HG03135 (cell line): ENCODE measurements at regions not wholly inside any gene's neighbourhood (a gene's known extent, or its start where the extent isn't known, plus 50 kb on each side); places are given as distances from the start of the nearest gene placed in this dataset.

ENCODE experiments used
- ATAC-seq: cut with Tn5 transposase; IDR thresholded peaks from one replicate; pipeline ENCODE4 v1.9.1; 2021; ENCODE audit warnings: mild to moderate bottlenecking, moderate library complexity; ENCODE audit not compliant: unreplicated experiment

GRCh38 chr5:4837489-4838058, 302.6 kb upstream of the ADAMTS16 start:
- ATAC-seq: no peak

DNA sequence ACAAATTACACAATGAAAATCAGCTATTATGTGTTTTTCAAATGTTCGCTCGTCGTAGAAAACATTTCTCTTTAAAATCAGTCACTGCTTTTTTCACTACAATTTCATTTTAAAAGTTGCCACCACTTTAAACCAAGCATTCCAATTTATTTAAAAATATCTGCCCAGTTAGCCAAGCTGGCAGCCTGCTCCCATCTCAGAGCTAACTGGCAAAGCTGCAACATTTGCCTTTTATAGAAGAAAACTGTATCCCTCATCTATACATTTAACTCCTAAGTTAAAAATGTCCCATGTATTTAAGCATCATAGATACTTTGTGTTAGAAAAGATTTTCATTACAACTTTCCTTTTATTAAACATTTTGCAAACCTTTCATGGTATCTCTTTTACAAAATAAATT, 294.9 kb upstream of the ADAMTS16 start:
- no peak for ATAC-seq

DNA sequence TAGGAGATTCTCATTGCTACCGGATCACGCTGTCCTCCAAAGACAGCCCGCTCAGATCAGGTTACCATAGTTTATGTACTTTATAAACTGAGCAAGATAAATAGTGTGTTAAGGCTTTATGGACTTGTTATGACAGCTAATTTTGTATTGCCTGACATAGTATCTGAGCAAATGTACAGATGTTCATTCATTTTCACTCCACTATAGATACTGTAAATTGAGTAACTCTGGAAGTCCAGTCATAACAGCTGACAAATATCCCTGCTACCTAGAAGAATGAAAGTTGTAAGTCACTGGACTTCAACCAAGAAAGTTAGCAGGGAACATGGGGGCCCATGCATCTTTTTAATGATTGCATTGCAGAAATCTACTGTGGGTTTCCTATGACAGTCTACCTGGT, 292.4 kb upstream of the ADAMTS16 start:
- ATAC-seq: no peak

GRCh38 chr5:4855036-4855435, 285.1 kb upstream of the ADAMTS16 start:
- ATAC-seq: no peak

DNA sequence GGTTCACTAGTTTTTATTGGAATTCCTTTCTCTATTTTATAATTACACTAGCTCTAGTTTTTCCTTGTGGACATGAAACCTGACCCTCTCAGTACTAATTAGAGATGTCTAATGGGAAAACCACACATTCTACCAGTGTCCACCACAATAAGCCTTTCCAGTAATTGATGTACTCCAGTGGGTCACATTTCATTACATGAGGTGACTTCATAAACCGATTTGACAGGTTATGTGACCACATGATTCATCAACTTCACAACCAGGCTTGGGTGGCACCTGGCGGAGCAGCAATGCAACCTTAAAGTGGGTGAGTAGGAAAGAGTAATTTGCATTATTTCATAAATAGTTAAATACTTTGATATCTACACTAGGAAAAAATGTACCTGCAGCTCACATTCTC, 284.2 kb upstream of the ADAMTS16 start:
- ATAC-seq: no peak

- no peak for ATAC-seq
Observed at GRCh38 chr5:4857761-4858160, 282.4 kb upstream of the ADAMTS16 start.

GRCh38 chr5:4859500-4860235, 280.5 kb upstream of the ADAMTS16 start:
- ATAC-seq: no peak

DNA sequence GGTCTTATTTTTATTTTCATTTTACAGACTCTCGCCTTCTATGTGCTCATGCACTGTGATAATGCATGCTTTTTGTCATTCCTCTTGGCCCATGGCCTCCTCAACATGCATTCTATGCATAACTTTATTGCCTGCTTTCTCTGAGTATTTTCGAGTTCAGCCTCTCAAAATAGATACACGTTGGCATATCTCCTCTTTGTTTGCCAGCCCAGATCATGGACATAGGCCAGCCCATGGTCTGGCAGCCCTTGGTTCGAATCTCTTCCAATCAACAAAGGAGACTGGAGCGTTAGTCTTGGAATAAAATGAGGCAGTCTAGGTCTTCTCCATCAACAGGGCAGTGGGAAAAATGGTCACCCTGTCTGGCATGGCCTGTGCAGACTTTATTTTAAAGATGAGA, 279.5 kb upstream of the ADAMTS16 start:
- no peak for ATAC-seq

- no peak for ATAC-seq
Observed at GRCh38 chr5:4862500-4862899, 277.6 kb upstream of the ADAMTS16 start.

DNA sequence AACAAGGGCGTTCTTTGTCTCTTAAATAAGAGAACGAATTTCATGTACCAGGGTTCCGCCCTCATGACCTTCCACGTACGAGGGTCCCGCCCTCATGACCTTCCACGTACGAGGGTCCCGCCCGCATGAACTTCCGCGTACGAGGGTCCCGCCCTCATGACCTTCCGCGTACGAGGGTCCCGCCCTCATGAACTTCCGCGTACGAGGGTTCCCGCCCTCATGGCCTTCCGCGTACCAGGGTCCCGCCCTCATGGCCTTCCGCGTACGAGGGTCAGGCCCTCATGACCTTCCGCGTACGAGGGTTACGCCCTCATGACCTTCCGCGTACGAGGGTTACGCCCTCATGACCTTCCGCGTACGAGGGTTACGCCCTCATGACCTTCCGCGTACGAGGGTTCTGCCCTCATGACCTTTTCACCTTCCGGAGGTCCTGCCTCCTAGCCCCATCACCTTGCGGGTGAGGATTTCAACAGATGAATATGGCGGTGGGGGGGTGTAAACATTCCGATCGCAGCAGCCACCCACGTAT, 273.9 kb upstream of the ADAMTS16 start:
- no peak for ATAC-seq

- no peak for ATAC-seq
Observed at GRCh38 chr5:4866817-4867216, 273.3 kb upstream of the ADAMTS16 start.

- ATAC-seq: no peak
Observed at GRCh38 chr5:4868140-4868735, 271.9 kb upstream of the ADAMTS16 start.

- ATAC-seq: no peak
Observed at GRCh38 chr5:4873652-4874051, 266.5 kb upstream of the ADAMTS16 start.

DNA sequence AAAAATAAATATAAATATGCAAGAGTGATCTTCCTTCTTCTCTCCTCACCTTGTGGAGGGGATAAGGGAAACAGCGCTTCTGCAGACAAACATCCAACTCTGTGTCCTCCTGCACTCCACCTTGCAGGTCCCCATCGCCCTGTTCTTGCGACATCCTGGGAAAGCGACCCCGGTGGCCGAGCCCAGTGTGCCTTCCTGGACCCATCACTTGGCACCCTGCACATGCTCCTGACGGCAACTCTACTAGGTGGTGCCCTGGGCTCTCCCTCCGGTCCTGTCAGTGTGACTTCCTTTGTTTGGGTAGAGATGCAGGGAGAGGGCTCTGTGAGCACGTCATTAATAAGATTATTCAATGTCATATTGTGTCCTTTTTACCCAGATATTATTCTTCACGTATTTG, 266.0 kb upstream of the ADAMTS16 start:
- no peak for ATAC-seq

- no peak for ATAC-seq
Observed at GRCh38 chr5:4875942-4876341, 264.2 kb upstream of the ADAMTS16 start.

- no peak for ATAC-seq
Observed at GRCh38 chr5:4876804-4877203, 263.3 kb upstream of the ADAMTS16 start.

GRCh38 chr5:4877579-4877978, 262.6 kb upstream of the ADAMTS16 start:
- ATAC-seq: no peak

- no peak for ATAC-seq
Observed at GRCh38 chr5:4879075-4879474, 261.1 kb upstream of the ADAMTS16 start.

DNA sequence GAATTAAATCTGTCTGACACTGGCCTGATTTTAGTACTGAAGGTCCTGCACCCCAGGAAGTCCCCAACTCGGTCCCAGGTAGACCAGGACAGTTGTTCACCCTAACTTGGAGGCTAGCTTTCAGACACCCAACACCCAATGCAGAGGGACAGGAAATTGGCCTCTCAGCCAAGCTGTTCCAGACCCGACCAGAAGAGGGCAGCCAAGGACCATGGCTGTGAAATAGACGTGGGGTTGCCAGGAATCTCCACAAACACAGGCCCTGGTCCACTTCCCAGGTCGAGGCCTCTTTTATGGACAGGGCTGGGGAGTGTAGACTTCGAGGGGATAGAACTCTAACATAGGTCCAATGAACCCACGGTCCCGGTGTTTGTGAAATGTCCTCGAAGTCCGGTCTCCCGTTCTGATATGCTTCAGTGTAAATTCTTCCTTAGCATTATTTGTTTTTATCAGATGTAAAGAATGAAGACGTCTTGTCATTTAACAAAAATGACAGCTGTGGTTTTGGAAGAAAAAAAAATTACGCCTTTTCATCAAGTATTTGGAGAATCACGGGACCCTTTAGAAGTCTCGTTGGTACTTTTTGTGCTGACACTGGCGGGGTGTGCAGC, 260.3 kb upstream of the ADAMTS16 start:
- ATAC-seq: peak; percentile 68

DNA sequence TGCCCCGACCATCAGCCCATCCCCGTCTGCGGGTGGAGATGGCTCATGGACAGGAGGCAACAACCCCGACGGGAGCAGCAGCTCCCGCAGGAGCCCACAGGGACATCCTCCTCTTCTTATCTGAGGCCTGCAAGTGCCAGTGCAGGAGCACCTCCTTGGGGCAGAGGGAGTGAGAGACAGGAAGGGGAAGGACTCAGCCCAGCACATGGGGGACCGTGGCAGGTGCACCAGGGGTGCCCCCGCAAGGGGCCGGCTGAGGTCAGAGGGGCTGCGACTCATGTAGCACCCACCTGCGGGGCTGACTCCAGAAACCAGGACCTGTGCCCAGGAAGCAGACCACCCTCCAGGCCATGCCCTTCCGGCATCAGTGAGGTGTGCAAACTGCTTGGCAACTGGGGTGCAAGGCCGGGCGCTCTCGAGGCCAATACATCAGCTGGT, 259.8 kb upstream of the ADAMTS16 start:
- no peak for ATAC-seq

DNA sequence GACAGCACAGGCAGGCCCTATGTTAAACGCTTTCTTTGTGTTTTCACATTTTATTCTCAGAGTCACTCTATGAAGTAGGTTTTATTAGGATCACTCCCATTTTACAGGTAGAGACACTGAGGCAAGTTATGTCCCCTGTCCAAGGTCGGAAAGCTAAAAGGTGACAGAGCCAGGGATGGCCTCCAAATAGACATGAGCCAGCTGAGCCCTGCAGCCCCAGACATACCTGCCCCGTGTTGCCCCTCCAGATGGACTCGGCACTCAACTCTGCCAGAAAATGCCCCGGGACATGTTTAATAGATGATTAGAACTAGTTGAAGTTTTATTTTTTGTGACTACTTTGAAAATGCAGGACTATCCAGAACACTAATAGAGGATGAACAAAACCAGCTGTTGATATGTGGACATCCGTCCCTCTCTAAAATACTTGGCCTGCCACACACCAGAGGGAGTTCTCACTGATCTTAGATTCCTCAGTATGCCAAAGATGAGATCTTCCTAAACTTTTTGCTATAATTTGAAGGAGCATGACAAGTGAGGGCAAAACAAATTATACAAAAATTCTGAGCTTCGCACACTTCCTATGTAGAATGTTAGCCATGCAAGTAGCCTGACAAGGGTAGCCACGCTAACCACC, 258.6 kb upstream of the ADAMTS16 start:
- ATAC-seq: no peak
